AML-193 (cell line): ENCODE measurements at regions not wholly inside any gene's neighbourhood (a gene's known extent, or its start where the extent isn't known, plus 50 kb on each side); places are given as distances from the start of the nearest gene placed in this dataset.
"Not testable (repeated sequence)": the region's sequence is repeated elsewhere in the genome, so short reads cannot be mapped to it uniquely, and the experiment has no call there.

Experiments
- DNase-seq, 2 experiments: peaks; one replicate each; lab custom pipeline; 2025; lab: John Stamatoyannopoulos, UW

GRCh38 chr10:9291081-9291480 is 1236.6 kb downstream of the GATA3 start:
- DNase-seq: no peak

- no peak for DNase-seq
These were observed 1239.7 kb downstream of the GATA3 start for GRCh38 chr10:9294132-9294663.

GRCh38 chr10:9294865-9295264 is 1240.4 kb downstream of the GATA3 start:
- DNase-seq: no peak

- DNase-seq: no peak
These were observed 1241.7 kb downstream of the GATA3 start for GRCh38 chr10:9296190-9296589.

GRCh38 chr10:9297580-9297979 is 1243.1 kb downstream of the GATA3 start:
- no peak for DNase-seq

- DNase-seq: no peak
These were observed 1245.5 kb downstream of the GATA3 start for GRCh38 chr10:9299966-9300365.

- DNase-seq: no peak
These were observed 1246.7 kb downstream of the GATA3 start for GRCh38 chr10:9301148-9301547.

- no peak for DNase-seq
These were observed 1247.1 kb downstream of the GATA3 start for GRCh38 chr10:9301554-9301953.

GRCh38 chr10:9302140-9302746 is 1247.8 kb downstream of the GATA3 start:
- DNase-seq: peak; percentile 45 to 57

GRCh38 chr10:9305018-9305655 is 1250.6 kb downstream of the GATA3 start:
- no peak for DNase-seq

- no peak for DNase-seq
These were observed 1257.4 kb downstream of the GATA3 start for GRCh38 chr10:9311702-9312499.

- no peak for DNase-seq
These were observed 1260.8 kb downstream of the GATA3 start for GRCh38 chr10:9315292-9315691.

- peak; percentile 57 to 63 for DNase-seq
These were observed 1277.1 kb downstream of the GATA3 start for GRCh38 chr10:9331583-9332008.

GRCh38 chr10:9334270-9334669 is 1279.8 kb downstream of the GATA3 start:
- DNase-seq: no peak

- DNase-seq: no peak
These were observed 1285.2 kb downstream of the GATA3 start for GRCh38 chr10:9339716-9340115.

- peak; percentile 23 to 26 for DNase-seq
These were observed 1288.5 kb downstream of the GATA3 start for GRCh38 chr10:9342885-9343570.

GRCh38 chr10:9347933-9348332 is 1293.4 kb downstream of the GATA3 start:
- DNase-seq: not testable (repeated sequence)

- no peak for DNase-seq
These were observed 1303.0 kb downstream of the GATA3 start for GRCh38 chr10:9357471-9357870.

GRCh38 chr10:9362721-9363120 is 1308.2 kb downstream of the GATA3 start:
- DNase-seq: no peak

- DNase-seq: no peak
These were observed 1324.7 kb downstream of the GATA3 start for GRCh38 chr10:9379183-9379582.

- no peak for DNase-seq
These were observed 1327.4 kb downstream of the GATA3 start for GRCh38 chr10:9381733-9382532.

- DNase-seq: no peak
These were observed 1328.0 kb downstream of the GATA3 start for GRCh38 chr10:9382533-9382866.
